HepG2 (cell line): ENCODE measurements at regions not wholly inside any gene's neighbourhood (a gene's known extent, or its start where the extent isn't known, plus 50 kb on each side); places are given as distances from the start of the nearest gene placed in this dataset.
A peak's percentile ranks its signal among the peaks of the same experiment; 100 is the strongest.

Experiments
- HIVEP1 ChIP-seq: sonication (generic); formaldehyde crosslinking; IDR thresholded peaks from 2 replicates; pipeline ENCODE4 v1.4.0; 2020; ENCODE audit warnings: mild to moderate bottlenecking, missing genetic modification reagents
- KDM5A ChIP-seq: fragments of 200-600 bp; sonication (generic); IDR thresholded peaks from 2 replicates; pipeline ENCODE4 v1.7.0; 2018; ENCODE audit warnings: antibody characterized with exemption, mild to moderate bottlenecking, low read length, borderline replicate concordance
- NR2F6 ChIP-seq, 2 experiments: IDR thresholded peaks; 2 replicates each; pipeline ENCODE4 v1.6.1; 2016; ENCODE audit warnings: antibody characterized with exemption in 1 of 2, mild to moderate bottlenecking in 1 of 2
- SIN3A ChIP-seq: IDR thresholded peaks from 2 replicates; pipeline ENCODE4 v1.6.1; 2011; ENCODE audit warnings: low read depth, mild to moderate bottlenecking, control low read depth, low read length, borderline replicate concordance
- ZFAT ChIP-seq: sonication (generic); formaldehyde crosslinking; conservative IDR thresholded peaks from 2 replicates; pipeline ENCODE4 v1.8.1; 2023; ENCODE audit warnings: missing genetic modification reagents, inconsistent platforms
- ZNF121 ChIP-seq: sonication (generic); formaldehyde crosslinking; IDR thresholded peaks from 2 replicates; pipeline ENCODE4 v1.5.0; 2020; ENCODE audit warnings: mild to moderate bottlenecking, missing genetic modification reagents
- ZNF124 ChIP-seq: sonication (generic); formaldehyde crosslinking; IDR thresholded peaks from 2 replicates; pipeline ENCODE4 v1.4.0; 2020; ENCODE audit warnings: missing genetic modification reagents
- ZNF512B ChIP-seq: sonication (generic); formaldehyde crosslinking; IDR thresholded peaks from 2 replicates; pipeline ENCODE4 v1.5.1; 2020; ENCODE audit warnings: missing genetic modification reagents, mild to moderate bottlenecking, borderline replicate concordance
- ZNF562 ChIP-seq: sonication (generic); formaldehyde crosslinking; IDR thresholded peaks from 2 replicates; pipeline ENCODE4 v1.8.0; 2022; ENCODE audit warnings: missing genetic modification reagents, borderline replicate concordance
- ZNF614 ChIP-seq: IDR thresholded peaks from 2 replicates; pipeline ENCODE4 v1.6.1; 2018; ENCODE audit warnings: missing biosample characterization, missing genetic modification reagents, inconsistent platforms, borderline replicate concordance
- TF ChIP-seq, protein P1 (sequence below): sonication (generic); formaldehyde crosslinking; IDR thresholded peaks from 2 replicates; pipeline ENCODE4 v1.5.1; 2020; ENCODE audit warnings: mild to moderate bottlenecking, missing genetic modification reagents, moderate library complexity
- TF ChIP-seq, protein P2 (sequence below): sonication (generic); formaldehyde crosslinking; IDR thresholded peaks from 2 replicates; pipeline ENCODE4 v1.4.0; 2020; ENCODE audit warnings: missing genetic modification reagents
- TF ChIP-seq, protein P3 (sequence below): sonication (generic); formaldehyde crosslinking; IDR thresholded peaks from 2 replicates; pipeline ENCODE4 v1.5.0; 2020; ENCODE audit warnings: mild to moderate bottlenecking, missing genetic modification reagents, borderline replicate concordance

DNA sequence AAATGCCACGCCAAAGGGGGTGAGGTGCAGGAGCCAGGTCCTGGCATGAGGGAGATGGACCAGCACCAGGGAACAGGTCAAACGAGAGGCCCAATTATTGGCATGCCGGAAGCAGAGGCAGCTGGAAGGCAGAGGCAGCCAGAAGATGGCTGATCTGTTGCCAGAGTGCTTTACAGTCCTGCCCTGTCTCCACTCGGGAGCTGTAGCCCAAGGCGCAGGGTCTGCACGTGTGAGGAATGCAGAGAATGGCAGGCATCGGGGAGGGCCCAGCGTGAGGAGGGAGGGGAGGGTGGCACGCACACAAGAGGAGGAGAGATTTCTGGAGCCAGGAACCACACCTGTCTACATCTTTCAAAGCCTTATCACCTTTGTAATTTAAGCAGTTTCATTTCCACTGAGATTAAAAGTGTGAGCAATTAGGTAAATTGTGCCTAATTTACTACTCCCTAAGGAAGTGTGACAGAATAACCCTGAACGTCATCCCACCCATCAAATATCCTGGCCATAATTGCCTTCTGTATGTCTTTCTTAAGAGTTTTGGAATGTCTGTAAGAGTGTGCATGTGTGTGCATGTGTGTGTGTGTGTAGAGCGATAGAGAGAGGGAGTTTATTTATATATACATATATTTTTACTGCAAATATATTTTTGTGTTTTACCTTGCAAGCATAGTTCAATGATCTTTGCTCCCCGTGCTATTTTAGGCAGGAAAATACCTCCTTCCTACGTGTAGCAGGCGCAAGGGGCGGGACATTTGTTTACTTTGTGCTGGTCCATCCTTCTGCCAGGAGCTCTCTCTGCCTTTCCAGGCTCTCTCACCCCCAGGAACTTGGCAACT, 125.5 kb upstream of the SERBP1 start (continued):
- TF ChIP-seq, protein P1, sequence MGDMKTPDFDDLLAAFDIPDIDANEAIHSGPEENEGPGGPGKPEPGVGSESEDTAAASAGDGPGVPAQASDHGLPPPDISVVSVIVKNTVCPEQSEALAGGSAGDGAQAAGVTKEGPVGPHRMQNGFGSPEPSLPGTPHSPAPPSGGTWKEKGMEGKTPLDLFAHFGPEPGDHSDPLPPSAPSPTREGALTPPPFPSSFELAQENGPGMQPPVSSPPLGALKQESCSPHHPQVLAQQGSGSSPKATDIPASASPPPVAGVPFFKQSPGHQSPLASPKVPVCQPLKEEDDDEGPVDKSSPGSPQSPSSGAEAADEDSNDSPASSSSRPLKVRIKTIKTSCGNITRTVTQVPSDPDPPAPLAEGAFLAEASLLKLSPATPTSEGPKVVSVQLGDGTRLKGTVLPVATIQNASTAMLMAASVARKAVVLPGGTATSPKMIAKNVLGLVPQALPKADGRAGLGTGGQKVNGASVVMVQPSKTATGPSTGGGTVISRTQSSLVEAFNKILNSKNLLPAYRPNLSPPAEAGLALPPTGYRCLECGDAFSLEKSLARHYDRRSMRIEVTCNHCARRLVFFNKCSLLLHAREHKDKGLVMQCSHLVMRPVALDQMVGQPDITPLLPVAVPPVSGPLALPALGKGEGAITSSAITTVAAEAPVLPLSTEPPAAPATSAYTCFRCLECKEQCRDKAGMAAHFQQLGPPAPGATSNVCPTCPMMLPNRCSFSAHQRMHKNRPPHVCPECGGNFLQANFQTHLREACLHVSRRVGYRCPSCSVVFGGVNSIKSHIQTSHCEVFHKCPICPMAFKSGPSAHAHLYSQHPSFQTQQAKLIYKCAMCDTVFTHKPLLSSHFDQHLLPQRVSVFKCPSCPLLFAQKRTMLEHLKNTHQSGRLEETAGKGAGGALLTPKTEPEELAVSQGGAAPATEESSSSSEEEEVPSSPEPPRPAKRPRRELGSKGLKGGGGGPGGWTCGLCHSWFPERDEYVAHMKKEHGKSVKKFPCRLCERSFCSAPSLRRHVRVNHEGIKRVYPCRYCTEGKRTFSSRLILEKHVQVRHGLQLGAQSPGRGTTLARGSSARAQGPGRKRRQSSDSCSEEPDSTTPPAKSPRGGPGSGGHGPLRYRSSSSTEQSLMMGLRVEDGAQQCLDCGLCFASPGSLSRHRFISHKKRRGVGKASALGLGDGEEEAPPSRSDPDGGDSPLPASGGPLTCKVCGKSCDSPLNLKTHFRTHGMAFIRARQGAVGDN (CRISPR knock-in tag), result peak; percentile 42
- no peak for TF ChIP-seq NR2F6 (IDR thresholded peaks at IDR 0.05)
- no peak for TF ChIP-seq NR2F6 (CRISPR knock-in tag; IDR thresholded peaks at IDR 0.05)
- TF ChIP-seq ZFAT, result no peak
- no peak for TF ChIP-seq ZNF512B (CRISPR knock-in tag)
- TF ChIP-seq ZNF121, result peak; percentile 94
- no peak for TF ChIP-seq KDM5A
- no peak for TF ChIP-seq ZNF124 (CRISPR knock-in tag)
- no peak for TF ChIP-seq ZNF562 (CRISPR knock-in tag)
- TF ChIP-seq, protein P2, sequence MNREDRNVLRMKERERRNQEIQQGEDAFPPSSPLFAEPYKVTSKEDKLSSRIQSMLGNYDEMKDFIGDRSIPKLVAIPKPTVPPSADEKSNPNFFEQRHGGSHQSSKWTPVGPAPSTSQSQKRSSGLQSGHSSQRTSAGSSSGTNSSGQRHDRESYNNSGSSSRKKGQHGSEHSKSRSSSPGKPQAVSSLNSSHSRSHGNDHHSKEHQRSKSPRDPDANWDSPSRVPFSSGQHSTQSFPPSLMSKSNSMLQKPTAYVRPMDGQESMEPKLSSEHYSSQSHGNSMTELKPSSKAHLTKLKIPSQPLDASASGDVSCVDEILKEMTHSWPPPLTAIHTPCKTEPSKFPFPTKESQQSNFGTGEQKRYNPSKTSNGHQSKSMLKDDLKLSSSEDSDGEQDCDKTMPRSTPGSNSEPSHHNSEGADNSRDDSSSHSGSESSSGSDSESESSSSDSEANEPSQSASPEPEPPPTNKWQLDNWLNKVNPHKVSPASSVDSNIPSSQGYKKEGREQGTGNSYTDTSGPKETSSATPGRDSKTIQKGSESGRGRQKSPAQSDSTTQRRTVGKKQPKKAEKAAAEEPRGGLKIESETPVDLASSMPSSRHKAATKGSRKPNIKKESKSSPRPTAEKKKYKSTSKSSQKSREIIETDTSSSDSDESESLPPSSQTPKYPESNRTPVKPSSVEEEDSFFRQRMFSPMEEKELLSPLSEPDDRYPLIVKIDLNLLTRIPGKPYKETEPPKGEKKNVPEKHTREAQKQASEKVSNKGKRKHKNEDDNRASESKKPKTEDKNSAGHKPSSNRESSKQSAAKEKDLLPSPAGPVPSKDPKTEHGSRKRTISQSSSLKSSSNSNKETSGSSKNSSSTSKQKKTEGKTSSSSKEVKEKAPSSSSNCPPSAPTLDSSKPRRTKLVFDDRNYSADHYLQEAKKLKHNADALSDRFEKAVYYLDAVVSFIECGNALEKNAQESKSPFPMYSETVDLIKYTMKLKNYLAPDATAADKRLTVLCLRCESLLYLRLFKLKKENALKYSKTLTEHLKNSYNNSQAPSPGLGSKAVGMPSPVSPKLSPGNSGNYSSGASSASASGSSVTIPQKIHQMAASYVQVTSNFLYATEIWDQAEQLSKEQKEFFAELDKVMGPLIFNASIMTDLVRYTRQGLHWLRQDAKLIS (CRISPR knock-in tag), result no peak
- TF ChIP-seq, protein P3, sequence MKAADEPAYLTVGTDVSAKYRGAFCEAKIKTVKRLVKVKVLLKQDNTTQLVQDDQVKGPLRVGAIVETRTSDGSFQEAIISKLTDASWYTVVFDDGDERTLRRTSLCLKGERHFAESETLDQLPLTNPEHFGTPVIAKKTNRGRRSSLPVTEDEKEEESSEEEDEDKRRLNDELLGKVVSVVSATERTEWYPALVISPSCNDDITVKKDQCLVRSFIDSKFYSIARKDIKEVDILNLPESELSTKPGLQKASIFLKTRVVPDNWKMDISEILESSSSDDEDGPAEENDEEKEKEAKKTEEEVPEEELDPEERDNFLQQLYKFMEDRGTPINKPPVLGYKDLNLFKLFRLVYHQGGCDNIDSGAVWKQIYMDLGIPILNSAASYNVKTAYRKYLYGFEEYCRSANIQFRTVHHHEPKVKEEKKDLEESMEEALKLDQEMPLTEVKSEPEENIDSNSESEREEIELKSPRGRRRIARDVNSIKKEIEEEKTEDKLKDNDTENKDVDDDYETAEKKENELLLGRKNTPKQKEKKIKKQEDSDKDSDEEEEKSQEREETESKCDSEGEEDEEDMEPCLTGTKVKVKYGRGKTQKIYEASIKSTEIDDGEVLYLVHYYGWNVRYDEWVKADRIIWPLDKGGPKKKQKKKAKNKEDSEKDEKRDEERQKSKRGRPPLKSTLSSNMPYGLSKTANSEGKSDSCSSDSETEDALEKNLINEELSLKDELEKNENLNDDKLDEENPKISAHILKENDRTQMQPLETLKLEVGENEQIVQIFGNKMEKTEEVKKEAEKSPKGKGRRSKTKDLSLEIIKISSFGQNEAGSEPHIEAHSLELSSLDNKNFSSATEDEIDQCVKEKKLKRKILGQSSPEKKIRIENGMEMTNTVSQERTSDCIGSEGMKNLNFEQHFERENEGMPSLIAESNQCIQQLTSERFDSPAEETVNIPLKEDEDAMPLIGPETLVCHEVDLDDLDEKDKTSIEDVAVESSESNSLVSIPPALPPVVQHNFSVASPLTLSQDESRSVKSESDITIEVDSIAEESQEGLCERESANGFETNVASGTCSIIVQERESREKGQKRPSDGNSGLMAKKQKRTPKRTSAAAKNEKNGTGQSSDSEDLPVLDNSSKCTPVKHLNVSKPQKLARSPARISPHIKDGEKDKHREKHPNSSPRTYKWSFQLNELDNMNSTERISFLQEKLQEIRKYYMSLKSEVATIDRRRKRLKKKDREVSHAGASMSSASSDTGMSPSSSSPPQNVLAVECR (CRISPR knock-in tag), result no peak
- no peak for TF ChIP-seq HIVEP1 (CRISPR knock-in tag)
- TF ChIP-seq ZNF614 (CRISPR knock-in tag), result no peak
- no peak for TF ChIP-seq SIN3A
